ENCODE measurements at regions not wholly inside any gene's neighbourhood (a gene's known extent, or its start where the extent isn't known, plus 50 kb on each side); places are given as distances from the start of the nearest gene placed in this dataset.

DNA sequence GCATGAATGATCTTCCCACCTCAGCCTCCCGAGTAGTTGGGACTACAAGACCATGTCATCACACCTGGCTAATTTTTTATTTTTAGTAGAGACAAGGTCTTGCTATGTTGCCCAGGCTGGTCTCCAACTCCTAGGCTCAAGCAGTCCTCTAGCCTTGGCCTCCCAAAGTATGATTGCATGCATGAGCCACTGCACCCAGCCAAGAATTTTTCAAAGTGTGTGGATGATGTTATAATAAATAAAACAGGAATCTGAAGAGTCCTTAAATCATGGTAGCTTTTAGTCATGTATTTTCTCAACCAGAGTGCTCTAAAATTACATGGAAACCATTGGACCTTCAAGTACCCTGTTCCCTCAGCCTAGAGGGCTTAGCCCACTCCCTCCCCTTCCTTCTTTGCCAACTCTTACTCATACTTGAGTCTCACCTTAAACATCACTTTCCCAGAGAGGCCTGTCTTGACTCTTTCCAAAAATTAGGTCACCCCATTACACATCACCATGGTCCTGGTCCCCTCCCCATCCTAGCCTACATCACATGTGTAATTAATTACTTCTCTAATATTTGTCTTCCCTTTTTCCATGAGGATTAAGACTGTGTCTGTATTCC lies 52.2 kb upstream of the BICDL1 start:
- Histone ChIP-seq H3K27ac (ENCODE audit: control insufficient read depth, insufficient read depth, low read length) (no peak overlapping the region), H3K4me3 (ENCODE audit: control insufficient read depth in 2 of 3, extremely low read depth in 1 of 3, insufficient read depth in 2 of 3, low read depth in 1 of 3, low read length in 3 of 3) (no peak overlapping the region), H3K27me3 (ENCODE audit: control insufficient read depth, extremely low read depth, insufficient read depth, low read length) (no peaks in the 10 kb centered on the region), H2AFZ (ENCODE audit: control insufficient read depth, low read length) (no peak overlapping the region), H3K9ac (ENCODE audit: control insufficient read depth, extremely low read depth, insufficient read depth, low read length) (no peak overlapping the region), H3K79me2 (ENCODE audit: control insufficient read depth, insufficient read depth, low read length) (no peaks in the 10 kb centered on the region), H3K9me1 (ENCODE audit: control insufficient read depth, extremely low read depth, insufficient read depth, low read length) (no peaks in the 10 kb centered on the region), H3K4me1 (ENCODE audit: control insufficient read depth, extremely low read depth, insufficient read depth, low read length) (peaks cover 2% of the 10 kb centered on the region), H3K36me3 (ENCODE audit: control insufficient read depth in 2 of 2, extremely low read depth in 1 of 2, insufficient read depth in 2 of 2, low read length in 2 of 2) (no peaks in the 10 kb centered on the region), H3K9me3 (ENCODE audit: control insufficient read depth, low read depth, low read length) (no peaks in the 10 kb centered on the region), H3K4me2 (ENCODE audit: control insufficient read depth, extremely low read depth, insufficient read depth, low read depth, low read length) (no peak overlapping the region), H4K20me1 (ENCODE audit: control insufficient read depth, extremely low read depth, insufficient read depth, low read length) (no peaks in the 10 kb centered on the region)
- dilution Hi-C loops (cut with MboI; ENCODE audit: extremely low pct_ligation_motif_present, low sequenced_read_pairs), result no loop called here
- FAIRE-seq, result no peak
- no peak for TF ChIP-seq EZH2 (IDR thresholded peaks at IDR 0.05; ENCODE audit: low read length)
- TF ChIP-seq, protein P1, sequence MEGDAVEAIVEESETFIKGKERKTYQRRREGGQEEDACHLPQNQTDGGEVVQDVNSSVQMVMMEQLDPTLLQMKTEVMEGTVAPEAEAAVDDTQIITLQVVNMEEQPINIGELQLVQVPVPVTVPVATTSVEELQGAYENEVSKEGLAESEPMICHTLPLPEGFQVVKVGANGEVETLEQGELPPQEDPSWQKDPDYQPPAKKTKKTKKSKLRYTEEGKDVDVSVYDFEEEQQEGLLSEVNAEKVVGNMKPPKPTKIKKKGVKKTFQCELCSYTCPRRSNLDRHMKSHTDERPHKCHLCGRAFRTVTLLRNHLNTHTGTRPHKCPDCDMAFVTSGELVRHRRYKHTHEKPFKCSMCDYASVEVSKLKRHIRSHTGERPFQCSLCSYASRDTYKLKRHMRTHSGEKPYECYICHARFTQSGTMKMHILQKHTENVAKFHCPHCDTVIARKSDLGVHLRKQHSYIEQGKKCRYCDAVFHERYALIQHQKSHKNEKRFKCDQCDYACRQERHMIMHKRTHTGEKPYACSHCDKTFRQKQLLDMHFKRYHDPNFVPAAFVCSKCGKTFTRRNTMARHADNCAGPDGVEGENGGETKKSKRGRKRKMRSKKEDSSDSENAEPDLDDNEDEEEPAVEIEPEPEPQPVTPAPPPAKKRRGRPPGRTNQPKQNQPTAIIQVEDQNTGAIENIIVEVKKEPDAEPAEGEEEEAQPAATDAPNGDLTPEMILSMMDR (optimal IDR thresholded peaks at IDR 0.05 in 1 of 3, IDR thresholded peaks at IDR 0.05 in 1 of 3, conservative IDR thresholded peaks at IDR 0.05 in 1 of 3; ENCODE audit: extremely low read depth in 1 of 3, insufficient read depth in 2 of 3, low read length in 3 of 3), result no peak
- DNase-seq (ENCODE audit: low read depth, low spot score), result no peak

- Histone ChIP-seq H3K9ac (ENCODE audit: control insufficient read depth, extremely low read depth, insufficient read depth, low read length) (no peak overlapping the region), H3K4me1 (ENCODE audit: control insufficient read depth, extremely low read depth, insufficient read depth, low read length) (peaks cover 2% of the 10 kb centered on the region), H3K9me3 (ENCODE audit: control insufficient read depth, low read depth, low read length) (no peaks in the 10 kb centered on the region), H3K4me2 (ENCODE audit: control insufficient read depth, extremely low read depth, insufficient read depth, low read depth, low read length) (no peak overlapping the region), H3K27ac (ENCODE audit: control insufficient read depth, insufficient read depth, low read length) (no peak overlapping the region), H3K9me1 (ENCODE audit: control insufficient read depth, extremely low read depth, insufficient read depth, low read length) (no peaks in the 10 kb centered on the region), H3K36me3 (ENCODE audit: control insufficient read depth in 2 of 2, extremely low read depth in 1 of 2, insufficient read depth in 2 of 2, low read length in 2 of 2) (no peaks in the 10 kb centered on the region), H3K4me3 (ENCODE audit: control insufficient read depth in 2 of 3, extremely low read depth in 1 of 3, insufficient read depth in 2 of 3, low read depth in 1 of 3, low read length in 3 of 3) (no peak overlapping the region), H2AFZ (ENCODE audit: control insufficient read depth, low read length) (no peak overlapping the region), H3K79me2 (ENCODE audit: control insufficient read depth, insufficient read depth, low read length) (no peaks in the 10 kb centered on the region), H3K27me3 (ENCODE audit: control insufficient read depth, extremely low read depth, insufficient read depth, low read length) (no peaks in the 10 kb centered on the region), H4K20me1 (ENCODE audit: control insufficient read depth, extremely low read depth, insufficient read depth, low read length) (no peaks in the 10 kb centered on the region)
- TF ChIP-seq, protein P1 (optimal IDR thresholded peaks at IDR 0.05 in 1 of 3, IDR thresholded peaks at IDR 0.05 in 1 of 3, conservative IDR thresholded peaks at IDR 0.05 in 1 of 3; ENCODE audit: extremely low read depth in 1 of 3, insufficient read depth in 2 of 3, low read length in 3 of 3), result peak; percentile 71 to 82 (median 77)
- TF ChIP-seq EZH2 (IDR thresholded peaks at IDR 0.05; ENCODE audit: low read length), result no peak
- FAIRE-seq, result peak; percentile 51
- dilution Hi-C loops (cut with MboI; ENCODE audit: extremely low pct_ligation_motif_present, low sequenced_read_pairs), result no loop called here
- peak; percentile 2 for DNase-seq (ENCODE audit: low read depth, low spot score)
Measured at GRCh38 chr12:119938049-119938667, 50.9 kb upstream of the BICDL1 start.
